DND-41 (cell line): ENCODE measurements at regions not wholly inside any gene's neighbourhood (a gene's known extent, or its start where the extent isn't known, plus 50 kb on each side); places are given as distances from the start of the nearest gene placed in this dataset.

Experiments used
- ATAC-seq: fragments of 200-7000 bp; cut with Tn5 transposase; 3 replicates; pipeline ENCODE4 v1.9.1; 2021; ENCODE audit warnings: low read depth; ENCODE audit not compliant: insufficient read depth
- DNase-seq: peaks from one replicate; pipeline ENCODE4 v3.0.0-alpha.2; 2020
- H2AFZ ChIP-seq: 2 replicates; pipeline ENCODE4 v1.6.0; 2012; ENCODE audit warnings: low read depth, low read length
- H3K27ac ChIP-seq: 2 replicates; pipeline ENCODE4 v1.5.1; 2012; ENCODE audit warnings: low read length, inconsistent platforms
- H3K27me3 ChIP-seq: fragments of 200-600 bp; sonication (generic); 2 replicates; pipeline ENCODE4 v1.6.0; 2012; ENCODE audit warnings: low read length, mild to moderate bottlenecking, inconsistent platforms; ENCODE audit not compliant: insufficient read depth, poor library complexity
- H3K36me3 ChIP-seq: 2 replicates; pipeline ENCODE4 v1.5.1; 2012; ENCODE audit warnings: low read length, inconsistent platforms; ENCODE audit not compliant: insufficient read depth
- H3K4me1 ChIP-seq: 2 replicates; pipeline ENCODE4 v1.5.1; 2012; ENCODE audit warnings: mild to moderate bottlenecking, low read length; ENCODE audit not compliant: insufficient read depth
- H3K4me2 ChIP-seq: 2 replicates; pipeline ENCODE4 v1.6.0; 2012; ENCODE audit warnings: mild to moderate bottlenecking, moderate library complexity, low read length, inconsistent platforms; ENCODE audit not compliant: insufficient read depth
- H3K4me3 ChIP-seq, 2 experiments: fragments of 200-600 bp in 1 of 2; shearing (Covaris generic) in 1 of 2; 2 replicates each; pipeline ENCODE4 v1.5.1; 2012 to 2016; ENCODE audit warnings: inconsistent platforms in 2 of 2, low read length in 2 of 2, mild to moderate bottlenecking in 2 of 2, low read depth in 1 of 2, moderate library complexity in 1 of 2
- H3K79me2 ChIP-seq: 2 replicates; pipeline ENCODE4 v1.6.0; 2012; ENCODE audit warnings: low read length, inconsistent platforms; ENCODE audit not compliant: insufficient read depth
- H3K9ac ChIP-seq: 2 replicates; pipeline ENCODE4 v1.6.0; 2012; ENCODE audit warnings: low read depth, mild to moderate bottlenecking, inconsistent platforms, low read length, moderate library complexity
- H3K9me3 ChIP-seq: 2 replicates; pipeline ENCODE4 v1.5.1; 2012; ENCODE audit warnings: low read length, moderate library complexity, mild to moderate bottlenecking, inconsistent platforms; ENCODE audit not compliant: insufficient read depth, severe bottlenecking
- H4K20me1 ChIP-seq: 2 replicates; pipeline ENCODE4 v1.6.0; 2012; ENCODE audit warnings: low read length; ENCODE audit not compliant: insufficient read depth
- EZH2 ChIP-seq: IDR thresholded peaks from 3 replicates; pipeline ENCODE4 v1.6.1; 2012; ENCODE audit warnings: borderline replicate concordance, low read depth, mild to moderate bottlenecking, moderate library complexity, low read length, inconsistent platforms; ENCODE audit not compliant: severe bottlenecking
- TF ChIP-seq, protein P1 (sequence below): IDR thresholded peaks from 2 replicates; pipeline ENCODE4 v1.5.1; 2012; ENCODE audit warnings: borderline replicate concordance, low read length, moderate library complexity, mild to moderate bottlenecking; ENCODE audit not compliant: poor library complexity, severe bottlenecking; ENCODE audit errors: extremely low read depth

DNA sequence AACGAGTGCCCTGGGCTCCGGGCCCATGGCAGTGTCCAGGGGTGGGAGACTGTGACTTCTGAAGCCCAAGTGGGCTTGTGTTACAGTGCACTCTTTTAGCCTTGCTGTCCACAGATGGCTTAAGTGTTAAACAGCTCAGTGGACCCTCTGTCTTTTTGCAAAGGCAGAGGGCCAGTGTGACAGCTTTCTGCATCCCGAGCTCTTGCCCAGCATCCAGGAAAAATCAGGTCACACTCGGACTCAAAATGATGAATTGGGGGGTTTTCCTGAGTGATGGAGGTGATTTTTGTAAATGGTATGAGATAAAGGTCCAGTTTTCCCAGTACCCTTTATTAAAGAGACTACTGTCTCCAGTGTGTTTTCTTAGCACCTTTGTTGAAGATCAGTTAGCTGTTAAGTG is 321.3 kb upstream of the GRAMD2B start:
- no peaks in the 10 kb centered on the region for H3K9me3 ChIP-seq
- no peak overlapping the region for H3K4me3 ChIP-seq
- TF ChIP-seq, protein P1, sequence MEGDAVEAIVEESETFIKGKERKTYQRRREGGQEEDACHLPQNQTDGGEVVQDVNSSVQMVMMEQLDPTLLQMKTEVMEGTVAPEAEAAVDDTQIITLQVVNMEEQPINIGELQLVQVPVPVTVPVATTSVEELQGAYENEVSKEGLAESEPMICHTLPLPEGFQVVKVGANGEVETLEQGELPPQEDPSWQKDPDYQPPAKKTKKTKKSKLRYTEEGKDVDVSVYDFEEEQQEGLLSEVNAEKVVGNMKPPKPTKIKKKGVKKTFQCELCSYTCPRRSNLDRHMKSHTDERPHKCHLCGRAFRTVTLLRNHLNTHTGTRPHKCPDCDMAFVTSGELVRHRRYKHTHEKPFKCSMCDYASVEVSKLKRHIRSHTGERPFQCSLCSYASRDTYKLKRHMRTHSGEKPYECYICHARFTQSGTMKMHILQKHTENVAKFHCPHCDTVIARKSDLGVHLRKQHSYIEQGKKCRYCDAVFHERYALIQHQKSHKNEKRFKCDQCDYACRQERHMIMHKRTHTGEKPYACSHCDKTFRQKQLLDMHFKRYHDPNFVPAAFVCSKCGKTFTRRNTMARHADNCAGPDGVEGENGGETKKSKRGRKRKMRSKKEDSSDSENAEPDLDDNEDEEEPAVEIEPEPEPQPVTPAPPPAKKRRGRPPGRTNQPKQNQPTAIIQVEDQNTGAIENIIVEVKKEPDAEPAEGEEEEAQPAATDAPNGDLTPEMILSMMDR = no peak
- TF ChIP-seq EZH2 = no peak
- H3K27ac ChIP-seq = no peak overlapping the region
- H3K27me3 ChIP-seq = no peaks in the 10 kb centered on the region
- no peaks in the 10 kb centered on the region for H3K79me2 ChIP-seq
- no peak overlapping the region for H3K9ac ChIP-seq
- ATAC-seq (no peak), DNase-seq (no peak)
- H4K20me1 ChIP-seq = no peaks in the 10 kb centered on the region
- no peak overlapping the region for H3K4me2 ChIP-seq
- H2AFZ ChIP-seq = no peak overlapping the region
- H3K4me1 ChIP-seq = no peaks in the 10 kb centered on the region
- no peaks in the 10 kb centered on the region for H3K36me3 ChIP-seq

DNA sequence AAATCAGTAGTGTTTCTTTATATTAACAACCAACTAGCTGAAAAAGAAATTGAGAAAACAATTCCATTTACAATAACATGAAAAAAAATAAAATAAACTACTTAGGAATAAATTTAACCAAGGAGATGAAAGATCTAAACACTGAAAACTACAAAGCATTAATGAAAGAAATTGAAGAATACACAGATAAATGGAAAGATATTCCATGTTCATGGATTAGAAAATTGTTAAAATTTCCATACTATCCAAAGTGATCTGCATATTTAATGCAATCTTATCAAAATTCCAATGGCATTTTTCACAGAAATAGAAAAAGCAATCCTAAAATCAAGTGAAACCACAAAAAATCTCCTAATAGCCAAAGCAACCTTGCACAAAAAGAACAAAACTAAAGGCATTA is 320.2 kb upstream of the GRAMD2B start:
- Histone ChIP-seq H3K27ac (no peak overlapping the region), H3K79me2 (no peaks in the 10 kb centered on the region), H3K9me3 (no peaks in the 10 kb centered on the region), H4K20me1 (no peaks in the 10 kb centered on the region), H3K9ac (no peak overlapping the region), H3K4me1 (no peaks in the 10 kb centered on the region), H3K36me3 (no peaks in the 10 kb centered on the region), H2AFZ (no peak overlapping the region), H3K4me3 (no peak overlapping the region), H3K27me3 (no peaks in the 10 kb centered on the region), H3K4me2 (no peak overlapping the region)
- ATAC-seq = no peak
- DNase-seq = no peak
- TF ChIP-seq, protein P1 = no peak

DNA sequence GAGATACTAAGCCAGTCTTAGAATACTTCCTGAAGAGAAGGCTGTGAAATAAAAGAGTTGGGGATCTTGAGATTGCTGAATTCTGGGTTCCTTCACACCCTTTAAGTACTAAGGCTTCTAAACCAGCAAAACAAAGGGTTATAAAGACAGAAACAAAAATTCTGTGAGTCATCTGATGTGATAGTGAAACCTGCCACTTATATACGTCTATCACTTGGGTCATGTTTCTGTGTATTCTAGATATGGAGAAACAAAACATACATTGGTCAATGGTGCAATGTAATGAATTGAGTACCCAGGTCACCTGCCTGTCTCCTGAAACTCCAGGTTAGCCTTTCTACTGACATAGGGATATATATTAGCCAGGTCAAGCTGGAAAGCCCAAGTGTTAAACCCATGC is 319.3 kb upstream of the GRAMD2B start:
- Histone ChIP-seq H3K9ac (no peak overlapping the region), H3K4me3 (no peak overlapping the region), H3K27ac (no peak overlapping the region), H2AFZ (no peak overlapping the region), H3K79me2 (no peaks in the 10 kb centered on the region), H3K4me2 (no peak overlapping the region), H4K20me1 (no peaks in the 10 kb centered on the region), H3K27me3 (no peaks in the 10 kb centered on the region), H3K9me3 (no peaks in the 10 kb centered on the region), H3K36me3 (no peaks in the 10 kb centered on the region), H3K4me1 (no peaks in the 10 kb centered on the region)
- ATAC-seq (no peak), DNase-seq (no peak)
- TF ChIP-seq EZH2 = no peak
- TF ChIP-seq, protein P1 = no peak

DNA sequence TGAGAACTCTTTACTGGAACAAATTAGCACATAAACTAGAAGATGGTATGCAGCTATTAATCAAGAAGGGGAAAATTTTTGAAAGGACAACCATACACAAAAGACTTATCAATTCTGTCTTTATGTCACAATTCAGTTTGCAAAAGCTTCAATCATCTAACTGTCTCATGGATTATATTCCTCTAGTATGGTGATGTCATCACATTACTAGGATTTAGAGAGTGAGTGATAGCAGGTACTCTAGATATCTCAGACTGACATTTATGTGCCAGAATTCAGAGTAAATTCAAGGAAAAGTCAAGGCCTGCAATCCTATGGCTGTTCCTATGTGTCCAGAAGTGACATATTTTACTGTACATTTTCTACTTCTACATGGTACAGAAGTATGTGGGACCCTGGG is 318.9 kb upstream of the GRAMD2B start:
- Histone ChIP-seq H3K27me3 (no peaks in the 10 kb centered on the region), H3K4me2 (no peak overlapping the region), H3K9ac (no peak overlapping the region), H3K9me3 (no peaks in the 10 kb centered on the region), H2AFZ (no peak overlapping the region), H3K4me1 (no peaks in the 10 kb centered on the region), H3K36me3 (no peaks in the 10 kb centered on the region), H3K4me3 (no peak overlapping the region), H4K20me1 (no peaks in the 10 kb centered on the region), H3K79me2 (no peaks in the 10 kb centered on the region), H3K27ac (no peak overlapping the region)
- DNase-seq (no peak), ATAC-seq (no peak)
- TF ChIP-seq, protein P1 = no peak
- TF ChIP-seq EZH2 = no peak
